ENCODE measurements at regions not wholly inside any gene's neighbourhood (a gene's known extent, or its start where the extent isn't known, plus 50 kb on each side); places are given as distances from the start of the nearest gene placed in this dataset.

- no peak for TF ChIP-seq POLR2AphosphoS5 (IDR thresholded peaks at IDR 0.05)
- TF ChIP-seq CTCF (IDR thresholded peaks at IDR 0.05) = no peak
- TF ChIP-seq EP300 (IDR thresholded peaks at IDR 0.05) = no peak
These were observed 316.4 kb upstream of the MYOCD start for GRCh38 chr17:12349297-12349696.
